Raji (cell line): ENCODE measurements at regions not wholly inside any gene's neighbourhood (a gene's known extent, or its start where the extent isn't known, plus 50 kb on each side); places are given as distances from the start of the nearest gene placed in this dataset.

Experiments
- POLR2A ChIP-seq: IDR thresholded peaks from 2 replicates; pipeline ENCODE4 v1.6.1; 2011; ENCODE audit warnings: low read depth, low read length, control low read depth; ENCODE audit not compliant: insufficient read depth

- no peak for TF ChIP-seq POLR2A
Measured at GRCh38 chr1:98406352-98407088, 255.0 kb upstream of the SNX7 start.

GRCh38 chr1:98405581-98406074 lies 255.9 kb upstream of the SNX7 start:
- no peak for TF ChIP-seq POLR2A

GRCh38 chr1:98404866-98405265 lies 256.7 kb upstream of the SNX7 start:
- no peak for TF ChIP-seq POLR2A

- no peak for TF ChIP-seq POLR2A
Measured at GRCh38 chr1:98403963-98404480, 257.5 kb upstream of the SNX7 start.

- TF ChIP-seq POLR2A, result no peak
Measured at GRCh38 chr1:98402860-98403259, 258.7 kb upstream of the SNX7 start.

GRCh38 chr1:98400446-98400845 lies 261.1 kb upstream of the SNX7 start:
- no peak for TF ChIP-seq POLR2A

GRCh38 chr1:98399218-98399617 lies 262.3 kb upstream of the SNX7 start:
- no peak for TF ChIP-seq POLR2A

GRCh38 chr1:98398649-98399048 lies 262.9 kb upstream of the SNX7 start:
- no peak for TF ChIP-seq POLR2A

- no peak for TF ChIP-seq POLR2A
Measured at GRCh38 chr1:98398092-98398491, 263.4 kb upstream of the SNX7 start.

- TF ChIP-seq POLR2A, result no peak
Measured at GRCh38 chr1:98393719-98394118, 267.8 kb upstream of the SNX7 start.

GRCh38 chr1:98391175-98391574 lies 270.3 kb upstream of the SNX7 start:
- TF ChIP-seq POLR2A, result no peak

GRCh38 chr1:98389809-98390208 lies 271.7 kb upstream of the SNX7 start:
- TF ChIP-seq POLR2A, result no peak

- no peak for TF ChIP-seq POLR2A
Measured at GRCh38 chr1:98388441-98388840, 273.1 kb upstream of the SNX7 start.

GRCh38 chr1:98387701-98388100 lies 273.8 kb upstream of the SNX7 start:
- TF ChIP-seq POLR2A, result no peak

GRCh38 chr1:98386675-98387440 lies 274.7 kb upstream of the SNX7 start:
- no peak for TF ChIP-seq POLR2A

GRCh38 chr1:98385652-98386051 lies 275.9 kb upstream of the SNX7 start:
- no peak for TF ChIP-seq POLR2A
